Subcutaneous abdominal adipose tissue (tissue), 5 donors: ENCODE measurements at regions not wholly inside any gene's neighbourhood (a gene's known extent, or its start where the extent isn't known, plus 50 kb on each side); places are given as distances from the start of the nearest gene placed in this dataset.
"Not testable (repeated sequence)": the region's sequence is repeated elsewhere in the genome, so short reads cannot be mapped to it uniquely, and the experiment has no call there.

Source experiments
- H3K27ac ChIP-seq: one replicate; pipeline ENCODE4 v1.7.0; 2013; ENCODE audit warnings: low read depth, mild to moderate bottlenecking, inconsistent platforms, low read length, moderate library complexity
- H3K27me3 ChIP-seq, 5 donors: one replicate each; pipeline ENCODE4 v1.7.0; 2013; ENCODE audit warnings: low read length in 5 of 5, inconsistent platforms in 1 of 5; ENCODE audit not compliant: control insufficient read depth in 5 of 5, insufficient read depth in 4 of 5
- H3K36me3 ChIP-seq, 5 donors: one replicate each; pipeline ENCODE4 v1.7.0; 2013; ENCODE audit warnings: low read length in 5 of 5; ENCODE audit not compliant: control insufficient read depth in 5 of 5, insufficient read depth in 5 of 5
- H3K4me1 ChIP-seq, 5 donors: one replicate each; pipeline ENCODE4 v1.7.0; 2013; ENCODE audit warnings: low read length in 5 of 5, mild to moderate bottlenecking in 3 of 5, moderate library complexity in 1 of 5; ENCODE audit not compliant: control insufficient read depth in 5 of 5, insufficient read depth in 5 of 5
- H3K4me3 ChIP-seq, 5 donors: one replicate each; pipeline ENCODE4 v1.7.0; 2013; ENCODE audit warnings: low read length in 5 of 5, low read depth in 1 of 5
- H3K9ac ChIP-seq, 5 donors: one replicate each; pipeline ENCODE4 v1.7.0; 2013; ENCODE audit warnings: low read length in 5 of 5, mild to moderate bottlenecking in 4 of 5, moderate library complexity in 3 of 5
- H3K9me3 ChIP-seq, 5 donors: one replicate each; pipeline ENCODE4 v1.7.0; 2013; ENCODE audit warnings: low read length in 5 of 5; ENCODE audit not compliant: control insufficient read depth in 5 of 5
- donor health status: healthy.
- donor health status: healthy.
- donor health status: healthy.
- donor health status: healthy.
- donor health status: healthy.

DNA sequence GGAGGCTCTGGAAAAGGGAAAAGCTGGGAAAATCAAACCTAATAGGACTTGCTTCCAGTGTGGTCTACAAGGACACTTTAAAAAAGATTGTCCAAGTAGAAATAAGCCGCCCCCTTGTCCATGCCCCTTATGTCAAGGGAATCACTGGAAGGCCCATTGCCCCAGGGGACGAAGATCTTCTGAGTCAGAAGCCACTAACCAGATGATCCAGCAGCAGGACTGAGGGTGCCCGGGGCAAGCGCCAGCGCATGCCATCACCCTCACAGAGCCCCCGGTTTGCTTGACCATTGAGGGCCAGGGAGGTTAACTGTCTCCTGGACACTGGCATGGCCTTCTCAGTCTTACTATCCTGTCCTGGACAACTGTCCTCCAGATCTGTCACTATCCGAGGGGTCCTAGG is 164.9 kb upstream of the GCFC2 start:
- H3K27me3 ChIP-seq, H3K27ac ChIP-seq, H3K4me3 ChIP-seq, H3K9ac ChIP-seq, H3K4me1 ChIP-seq, H3K36me3 ChIP-seq, H3K9me3 ChIP-seq: not testable (repeated sequence)

DNA sequence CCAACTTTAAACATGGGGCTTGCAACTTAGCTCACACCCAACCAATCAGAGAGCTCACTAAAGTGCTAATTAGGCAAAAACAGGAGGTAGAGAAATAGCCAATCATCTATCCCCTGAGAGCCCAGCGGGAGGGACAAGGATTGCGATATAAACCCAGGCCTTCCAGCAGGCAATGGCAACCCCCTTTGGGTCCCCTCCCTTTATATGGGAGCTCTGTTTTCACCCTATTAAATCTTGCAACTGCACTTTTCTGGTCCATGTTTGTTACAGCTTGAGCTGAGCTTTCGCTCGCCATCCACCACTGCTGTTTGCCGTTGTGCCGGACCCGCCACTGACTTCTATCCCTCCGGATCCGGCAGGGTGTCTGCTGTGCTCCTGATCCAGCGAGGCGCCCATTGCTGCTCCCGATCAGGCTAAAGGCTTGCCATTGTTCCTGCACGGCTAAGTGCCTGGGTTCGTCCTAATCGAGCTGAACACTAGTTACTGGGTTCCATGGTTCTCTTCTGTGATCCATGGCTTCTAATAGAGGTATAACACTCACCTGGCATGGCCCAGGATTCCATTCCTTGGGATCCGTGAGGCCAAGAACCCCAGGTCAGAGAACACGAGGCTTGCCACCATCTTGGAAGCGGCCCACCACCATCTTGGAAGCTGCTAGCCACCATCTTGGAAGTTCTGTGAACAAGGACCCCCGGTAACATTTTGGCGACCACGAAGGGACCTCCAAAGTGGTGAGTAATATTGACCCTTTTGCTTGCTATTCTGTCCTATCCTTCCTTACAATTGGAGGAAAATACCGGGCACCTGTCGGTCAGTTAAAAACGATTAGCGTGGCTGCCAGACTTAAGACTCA is 161.3 kb upstream of the GCFC2 start:
- not testable (repeated sequence) for H3K27me3 ChIP-seq, H3K36me3 ChIP-seq, H3K9me3 ChIP-seq, H3K4me1 ChIP-seq, H3K9ac ChIP-seq, H3K4me3 ChIP-seq, H3K27ac ChIP-seq

DNA sequence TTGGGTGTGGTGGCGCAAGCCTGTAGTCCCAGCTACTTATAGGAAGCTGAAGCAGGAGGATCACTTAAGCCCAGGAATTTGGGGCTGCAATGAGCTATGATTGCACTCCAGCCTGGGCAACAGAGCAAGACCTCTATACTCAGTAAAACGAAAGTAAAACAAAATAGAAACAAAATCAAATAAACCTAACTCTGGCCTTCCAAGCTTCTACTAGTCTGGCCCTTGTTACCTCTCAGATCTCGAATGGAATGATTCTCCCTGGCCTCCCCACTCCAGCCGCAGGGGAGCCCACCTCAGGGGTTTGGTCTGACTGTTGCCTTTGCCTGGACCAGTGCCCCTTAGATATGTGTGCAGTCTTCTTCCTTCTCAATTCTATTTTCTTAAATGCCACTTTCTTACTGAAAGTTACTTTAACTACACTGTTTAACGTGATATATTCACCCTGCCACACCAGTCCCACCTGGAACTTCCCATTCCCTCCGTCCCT is 160.0 kb upstream of the GCFC2 start:
- Histone ChIP-seq H3K36me3 (no peaks in the 10 kb centered on the region), H3K27ac (no peak overlapping the region), H3K9me3 (no peaks in the 10 kb centered on the region), H3K27me3 (no peaks in the 10 kb centered on the region), H3K4me1 (no peaks in the 10 kb centered on the region), H3K4me3 (no peak overlapping the region), H3K9ac (no peak overlapping the region)

- H3K36me3 ChIP-seq, result no peaks in the 10 kb centered on the region
- H3K9ac ChIP-seq, result no peak overlapping the region
- H3K4me3 ChIP-seq, result no peak overlapping the region
- H3K9me3 ChIP-seq, result no peaks in the 10 kb centered on the region
- H3K27me3 ChIP-seq, result no peaks in the 10 kb centered on the region
- H3K4me1 ChIP-seq, result peaks cover 0 to 4% (median 0%) of the 10 kb centered on the region in 5 donors
- no peak overlapping the region for H3K27ac ChIP-seq
These were observed 159.4 kb upstream of the GCFC2 start for GRCh38 chr2:75870133-75870532.

- peaks cover 0 to 8% (median 0%) of the 10 kb centered on the region in 5 donors for H3K4me1 ChIP-seq
- H3K36me3 ChIP-seq, result no peaks in the 10 kb centered on the region
- H3K9me3 ChIP-seq, result no peaks in the 10 kb centered on the region
- no peak overlapping the region for H3K27ac ChIP-seq
- no peaks in the 10 kb centered on the region for H3K27me3 ChIP-seq
- H3K9ac ChIP-seq, result no peak overlapping the region
- no peak overlapping the region for H3K4me3 ChIP-seq
These were observed 155.0 kb upstream of the GCFC2 start for GRCh38 chr2:75865702-75866101.

- H3K9me3 ChIP-seq, result no peaks in the 10 kb centered on the region
- H3K27ac ChIP-seq, result no peak overlapping the region
- H3K27me3 ChIP-seq, result no peaks in the 10 kb centered on the region
- peaks cover 0 to 8% (median 0%) of the 10 kb centered on the region in 5 donors for H3K4me1 ChIP-seq
- H3K9ac ChIP-seq, result no peak overlapping the region
- no peak overlapping the region for H3K4me3 ChIP-seq
- H3K36me3 ChIP-seq, result no peaks in the 10 kb centered on the region
These were observed 154.4 kb upstream of the GCFC2 start for GRCh38 chr2:75865083-75865482.

- H3K4me3 ChIP-seq, result no peak overlapping the region
- H3K4me1 ChIP-seq, result peaks cover 0 to 8% (median 0%) of the 10 kb centered on the region in 5 donors
- H3K9me3 ChIP-seq, result no peaks in the 10 kb centered on the region
- H3K27ac ChIP-seq, result no peak overlapping the region
- H3K36me3 ChIP-seq, result no peaks in the 10 kb centered on the region
- H3K27me3 ChIP-seq, result no peaks in the 10 kb centered on the region
- no peak overlapping the region for H3K9ac ChIP-seq
These were observed 151.8 kb upstream of the GCFC2 start for GRCh38 chr2:75862547-75862946.

DNA sequence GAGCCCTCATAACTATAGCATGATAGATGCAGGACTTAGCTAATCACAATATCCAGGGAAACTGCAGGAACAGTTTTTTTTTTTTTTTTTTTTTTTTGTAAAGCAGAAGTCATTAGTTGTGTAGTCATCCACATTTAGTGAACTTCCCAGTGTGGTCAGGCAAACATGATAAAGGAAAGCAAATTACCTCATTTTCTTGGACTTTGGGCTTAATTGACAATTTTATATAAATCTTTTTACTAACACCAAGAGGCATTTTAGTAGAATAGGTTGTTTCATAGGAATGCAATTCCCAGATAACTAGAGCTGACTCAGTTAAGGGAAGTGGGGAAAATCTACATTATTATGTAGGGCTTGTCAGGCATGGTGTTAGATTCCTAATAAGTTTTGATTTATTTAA is 142.7 kb upstream of the GCFC2 start:
- Histone ChIP-seq H3K4me3 (no peak overlapping the region), H3K9ac (no peak overlapping the region), H3K4me1 (no peaks in the 10 kb centered on the region), H3K27ac (no peak overlapping the region), H3K36me3 (no peaks in the 10 kb centered on the region), H3K9me3 (no peaks in the 10 kb centered on the region), H3K27me3 (no peaks in the 10 kb centered on the region)

DNA sequence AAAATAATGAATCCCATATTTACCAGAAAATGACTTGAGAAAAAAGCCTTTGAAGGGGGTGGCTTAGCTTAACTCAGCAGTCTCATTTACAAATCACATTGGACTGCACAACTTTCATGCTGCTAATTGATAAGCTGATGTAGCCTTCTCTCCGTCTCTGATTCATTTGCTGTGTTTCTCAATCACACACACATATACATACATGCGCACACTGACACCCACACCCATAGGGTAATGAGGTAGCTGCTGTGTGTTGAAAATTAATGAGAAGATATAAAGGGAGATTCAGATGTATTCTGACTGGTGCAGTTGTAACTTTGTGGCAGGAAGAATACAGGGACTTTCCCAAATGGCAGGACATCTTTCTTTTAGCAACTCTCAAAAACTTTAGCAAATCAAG is 141.9 kb upstream of the GCFC2 start:
- no peak overlapping the region for H3K9ac ChIP-seq
- H3K36me3 ChIP-seq, result no peaks in the 10 kb centered on the region
- H3K27me3 ChIP-seq, result no peaks in the 10 kb centered on the region

GRCh38 chr2:75846683-75847190 is 136.0 kb upstream of the GCFC2 start:
- no peak overlapping the region for H3K9ac ChIP-seq
- no peaks in the 10 kb centered on the region for H3K4me1 ChIP-seq
- H3K9me3 ChIP-seq, result no peaks in the 10 kb centered on the region
- no peak overlapping the region for H3K4me3 ChIP-seq
- no peak overlapping the region for H3K27ac ChIP-seq
- H3K27me3 ChIP-seq, result no peaks in the 10 kb centered on the region
- no peaks in the 10 kb centered on the region for H3K36me3 ChIP-seq

More for the DNA sequence above, 141.9 kb upstream of the GCFC2 start:
- H3K4me1 ChIP-seq, result no peaks in the 10 kb centered on the region
- H3K27ac ChIP-seq, result no peak overlapping the region
- H3K9me3 ChIP-seq, result no peaks in the 10 kb centered on the region
- H3K4me3 ChIP-seq, result no peak overlapping the region
